Kidney tubule cell (primary cell): ENCODE measurements at regions not wholly inside any gene's neighbourhood (a gene's known extent, or its start where the extent isn't known, plus 50 kb on each side); places are given as distances from the start of the nearest gene placed in this dataset.
A peak's percentile ranks its signal among the peaks of the same experiment; 100 is the strongest.

ENCODE experiments used
- DNase-seq: peaks from one replicate; pipeline ENCODE4 v3.0.0-alpha.2; 2018; ENCODE audit warnings: low spot score

DNA sequence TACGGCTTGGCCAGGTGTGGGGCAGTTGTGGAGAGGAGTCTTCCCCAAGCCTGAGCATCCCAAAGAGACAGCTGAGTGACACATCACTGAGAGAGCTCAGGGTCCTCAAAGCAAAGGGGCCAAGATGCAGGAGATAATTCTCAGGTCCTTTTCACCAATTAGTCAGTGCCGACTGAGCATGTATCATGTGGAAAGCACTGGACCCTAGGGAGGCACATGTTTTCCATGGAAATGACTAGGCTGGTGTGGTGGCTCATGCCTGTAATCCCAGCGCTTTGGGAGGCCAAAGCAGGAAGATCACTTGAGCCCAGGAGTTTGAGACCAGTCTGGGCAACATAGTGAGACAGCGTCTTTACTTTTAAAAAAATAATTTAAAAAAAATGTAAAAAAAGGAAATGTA lies 67.3 kb upstream of the PRPS1 start:
- peak; percentile 16 for DNase-seq

DNA sequence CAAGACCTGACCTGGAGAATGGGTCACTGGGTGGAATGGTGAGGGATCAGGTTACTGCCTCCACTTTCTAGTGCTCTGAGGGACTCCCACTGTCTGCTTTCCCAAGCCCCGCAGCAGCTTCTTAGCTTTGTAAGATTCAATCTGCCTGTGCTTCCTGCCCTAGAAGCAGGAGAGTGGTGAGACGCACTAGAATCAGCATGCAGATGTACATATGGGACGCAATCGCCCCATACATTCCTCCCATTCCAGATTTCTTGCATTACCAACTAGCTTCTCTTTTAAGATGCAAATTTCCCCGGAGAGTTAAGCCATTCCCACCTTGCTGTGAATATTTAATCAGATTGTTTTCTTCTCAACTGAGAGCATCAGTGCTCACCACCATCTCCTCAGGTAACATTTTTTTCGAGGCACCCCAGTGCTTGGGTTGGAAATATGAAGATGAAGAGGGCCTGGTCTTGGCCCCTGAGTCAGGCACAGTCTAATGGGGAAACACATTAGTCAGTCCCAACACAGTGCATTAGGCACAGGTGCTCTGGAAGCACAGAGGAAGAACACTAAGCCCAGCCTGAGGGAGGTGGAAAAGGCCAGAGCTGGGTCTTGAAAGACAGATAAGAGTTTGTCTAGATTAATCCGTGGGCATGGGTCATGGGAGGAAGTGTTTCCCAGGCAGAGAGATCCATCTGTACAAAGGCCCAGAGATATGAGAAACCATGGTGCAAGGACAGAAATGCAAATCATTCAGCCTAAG lies 66.7 kb upstream of the PRPS1 start:
- peak; percentile 36 for DNase-seq

GRCh38 chrX:107562482-107562881 lies 65.8 kb upstream of the PRPS1 start:
- peak; percentile 93 for DNase-seq

DNA sequence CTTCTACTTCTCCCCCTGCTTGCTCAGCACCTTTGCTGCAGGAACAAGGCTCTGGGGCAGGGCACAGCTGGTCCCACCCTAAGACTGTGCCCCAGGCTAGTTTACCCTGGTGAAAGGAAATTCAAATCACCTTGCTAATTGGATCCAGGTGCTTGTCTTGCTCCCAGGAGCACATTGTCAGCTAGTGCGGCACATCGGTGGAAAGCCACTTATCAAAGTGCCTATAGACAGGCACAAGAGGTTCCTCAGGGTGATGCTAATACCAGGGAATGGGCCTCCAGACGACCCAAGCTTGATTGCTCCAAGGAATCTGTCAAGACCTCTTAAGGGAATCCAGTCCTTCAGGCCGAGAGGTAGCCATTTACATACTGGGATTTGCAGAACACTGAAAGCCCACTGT lies 64.5 kb upstream of the PRPS1 start:
- DNase-seq = no peak

DNA sequence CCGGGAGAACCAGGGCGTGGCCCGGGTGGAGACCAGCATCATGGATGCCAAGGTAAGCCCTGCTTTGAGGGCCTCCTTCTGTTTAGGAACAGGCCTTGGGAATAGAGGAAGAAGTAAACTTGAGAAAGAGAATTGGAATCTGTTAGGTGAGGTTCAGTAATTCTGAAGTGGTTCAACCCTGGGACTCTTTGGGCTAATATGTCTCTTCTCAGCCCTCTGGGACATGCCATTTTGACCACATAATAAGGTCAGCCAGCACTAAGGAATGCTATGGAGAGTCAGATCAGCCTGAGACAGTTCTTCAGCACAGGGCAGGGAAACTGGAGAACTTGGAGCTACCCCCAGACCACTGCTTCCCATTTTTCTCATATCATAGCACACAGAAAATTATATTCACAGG lies 63.3 kb upstream of the PRPS1 start:
- peak; percentile 36 for DNase-seq

DNA sequence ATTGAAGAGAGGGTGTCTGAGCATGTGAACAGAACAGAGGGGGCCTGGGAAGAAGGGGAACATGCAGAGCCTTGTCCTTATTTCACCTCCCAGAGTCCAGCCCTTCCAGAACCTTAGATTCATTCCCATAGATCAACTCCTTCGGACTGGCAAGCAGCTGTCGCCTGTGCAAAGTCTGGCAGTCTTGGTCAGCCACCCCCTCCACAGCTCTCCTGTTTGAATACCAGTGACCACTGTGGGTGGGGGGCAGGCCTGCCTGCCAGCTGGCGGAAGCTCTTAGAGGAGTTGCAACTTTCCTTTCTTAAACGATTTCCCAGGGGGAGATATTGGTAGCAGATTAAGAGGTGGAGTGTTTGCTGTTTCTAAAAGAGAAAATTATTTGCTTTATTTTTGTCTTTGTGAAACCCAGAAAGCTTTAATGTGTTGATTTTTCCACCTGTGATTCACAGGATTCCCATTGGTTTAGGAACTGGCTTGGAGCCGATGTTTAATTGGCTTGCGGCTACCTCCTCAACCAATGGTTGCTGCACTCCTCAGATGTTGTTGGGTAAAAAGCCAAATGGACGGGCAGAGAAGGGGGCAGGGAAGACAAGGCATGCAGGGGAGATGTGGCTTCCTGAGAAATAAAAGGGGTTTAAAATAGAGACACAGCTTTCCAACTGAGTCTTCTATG lies 62.2 kb upstream of the PRPS1 start:
- DNase-seq = peak; percentile 78

GRCh38 chrX:107566604-107567262 lies 61.6 kb upstream of the PRPS1 start:
- peak; percentile 57 for DNase-seq

DNA sequence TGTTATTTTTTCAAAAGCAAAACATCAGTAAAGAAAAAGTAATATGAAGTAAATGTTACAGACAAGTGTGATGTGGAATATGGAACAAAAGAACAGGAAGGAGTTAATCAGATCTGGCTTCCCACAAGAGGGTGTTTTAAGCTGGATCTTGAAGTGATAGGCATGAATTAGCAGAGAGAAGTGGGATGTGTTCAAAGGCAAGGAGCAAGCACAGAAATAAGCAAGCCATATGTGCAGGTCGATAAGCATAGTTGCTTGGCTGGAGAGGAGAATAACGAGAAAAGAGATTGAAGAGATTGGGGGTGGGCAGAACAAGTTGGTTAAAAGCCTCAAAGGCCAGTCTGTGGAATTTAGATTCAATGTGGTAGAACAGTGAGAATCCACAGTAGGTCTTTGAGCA lies 60.9 kb upstream of the PRPS1 start:
- no peak for DNase-seq

DNA sequence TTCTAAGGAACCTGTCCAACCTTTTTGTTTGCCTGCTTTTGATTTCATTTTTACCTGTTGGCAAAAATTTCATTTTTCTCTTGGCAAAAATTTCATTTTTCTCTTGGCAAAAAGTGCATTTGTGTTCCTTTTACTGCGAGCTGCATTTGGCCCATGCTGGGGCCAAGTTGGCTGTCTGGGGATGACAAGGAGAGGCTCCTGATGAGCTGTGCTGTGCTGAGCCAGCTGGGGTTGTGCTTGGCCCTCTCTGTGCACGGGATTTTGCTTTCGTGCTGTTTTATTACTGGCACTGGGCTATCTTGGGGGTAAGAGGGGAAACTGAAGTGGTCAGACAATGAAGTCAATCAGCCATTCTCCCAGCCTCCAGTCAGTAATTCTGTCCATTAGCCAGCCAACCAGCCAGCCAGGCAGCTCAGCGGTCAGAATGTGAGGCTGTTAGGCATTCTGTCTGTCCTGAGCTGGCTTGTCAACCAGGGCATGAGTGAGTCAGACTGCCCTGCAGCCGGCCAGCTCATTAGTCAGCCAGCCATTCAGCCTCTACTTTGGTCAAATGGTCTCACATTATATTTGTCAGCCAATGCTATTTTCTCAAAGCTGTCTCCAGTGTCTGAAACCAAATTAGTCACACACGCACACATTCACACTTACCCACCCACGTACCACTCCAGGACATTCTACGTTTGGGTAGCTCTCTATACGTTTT lies 56.9 kb upstream of the PRPS1 start:
- peak; percentile 97 for DNase-seq

GRCh38 chrX:107573016-107573415 lies 55.3 kb upstream of the PRPS1 start:
- no peak for DNase-seq

GRCh38 chrX:107574054-107574683 lies 54.1 kb upstream of the PRPS1 start:
- DNase-seq = peak; percentile 40

DNA sequence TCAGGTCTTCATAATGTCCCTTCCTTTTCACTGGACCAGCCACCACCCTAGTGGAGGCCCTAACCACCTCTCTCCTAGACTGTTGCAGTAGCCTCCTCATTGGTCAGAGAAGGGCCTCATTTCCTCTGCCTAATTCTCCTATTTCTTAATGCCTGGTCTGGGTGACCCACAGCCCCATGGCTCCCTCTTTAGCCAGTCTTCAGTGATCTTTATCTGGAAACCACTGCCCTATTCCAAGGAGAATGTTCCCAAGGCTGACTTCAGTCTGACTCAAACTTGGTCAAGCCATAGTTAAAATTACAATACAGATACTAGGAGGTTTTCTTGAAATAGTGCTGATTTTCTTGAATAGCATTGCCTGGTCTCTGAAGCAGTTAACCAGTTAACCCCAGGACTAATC lies 53.6 kb upstream of the PRPS1 start:
- peak; percentile 57 for DNase-seq

- DNase-seq = no peak
Measured at GRCh38 chrX:107576392-107576791, 51.9 kb upstream of the PRPS1 start.

- DNase-seq = no peak
Measured at GRCh38 chrX:107576841-107577240, 51.5 kb upstream of the PRPS1 start.

- no peak for DNase-seq
Measured at GRCh38 chrX:107577933-107578332, 50.4 kb upstream of the PRPS1 start.
